ENCODE measurements at regions not wholly inside any gene's neighbourhood (a gene's known extent, or its start where the extent isn't known, plus 50 kb on each side); places are given as distances from the start of the nearest gene placed in this dataset.

DNA sequence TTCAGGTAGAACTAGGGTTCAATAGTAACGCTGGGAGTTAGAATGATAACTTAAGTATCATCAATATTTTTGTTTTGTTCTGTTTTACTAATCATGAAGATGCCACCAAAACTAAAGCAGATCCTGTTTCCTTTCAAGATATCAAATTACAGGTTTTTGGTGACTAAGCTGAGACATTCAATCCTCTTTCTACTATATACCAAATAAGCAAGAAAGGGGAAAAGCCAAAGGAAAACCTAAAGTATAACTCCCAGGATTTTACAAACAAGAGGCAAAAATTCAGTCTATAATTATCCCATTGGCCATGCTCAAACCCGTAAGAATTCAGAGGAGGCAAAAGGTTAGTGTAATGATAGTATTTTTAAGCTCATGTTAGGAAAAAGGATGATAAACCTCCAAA lies 175.2 kb upstream of the CCDC150 start:
- 75% methylated on average over 2 of the region's 2 CpGs for WGBS (ENCODE audit: low lambda C conversion rate, missing lambda C conversion rate)
- Histone ChIP-seq H3K9me3 (ENCODE audit: low read depth) (no peaks in the 10 kb centered on the region), H2AFZ (no peak overlapping the region), H3K36me3 (replicated peaks; ENCODE audit: insufficient read depth, low read depth) (no peaks in the 10 kb centered on the region), H3K4me3 (no peak overlapping the region), H4K20me1 (ENCODE audit: insufficient read depth, poor library complexity, severe bottlenecking) (no peaks in the 10 kb centered on the region), H3K4me2 (no peak overlapping the region), H3K27ac (no peak overlapping the region), H3K9me2 (replicated peaks; ENCODE audit: insufficient read depth) (no peaks in the 10 kb centered on the region), H3K4me1 (ENCODE audit: insufficient read depth) (no peaks in the 10 kb centered on the region), H3K79me2 (no peaks in the 10 kb centered on the region), H3K27me3 (peaks cover 3% of the 10 kb centered on the region)
- DNase-seq (ENCODE audit: low spot score): no peak
- TF ChIP-seq EZH2phosphoT487 (IDR thresholded peaks at IDR 0.05; ENCODE audit: low read depth, severe bottlenecking, unreplicated experiment) (no peak), EZH2 (IDR thresholded peaks at IDR 0.05; ENCODE audit: borderline replicate concordance) (no peak)
- TF ChIP-seq, protein P1, sequence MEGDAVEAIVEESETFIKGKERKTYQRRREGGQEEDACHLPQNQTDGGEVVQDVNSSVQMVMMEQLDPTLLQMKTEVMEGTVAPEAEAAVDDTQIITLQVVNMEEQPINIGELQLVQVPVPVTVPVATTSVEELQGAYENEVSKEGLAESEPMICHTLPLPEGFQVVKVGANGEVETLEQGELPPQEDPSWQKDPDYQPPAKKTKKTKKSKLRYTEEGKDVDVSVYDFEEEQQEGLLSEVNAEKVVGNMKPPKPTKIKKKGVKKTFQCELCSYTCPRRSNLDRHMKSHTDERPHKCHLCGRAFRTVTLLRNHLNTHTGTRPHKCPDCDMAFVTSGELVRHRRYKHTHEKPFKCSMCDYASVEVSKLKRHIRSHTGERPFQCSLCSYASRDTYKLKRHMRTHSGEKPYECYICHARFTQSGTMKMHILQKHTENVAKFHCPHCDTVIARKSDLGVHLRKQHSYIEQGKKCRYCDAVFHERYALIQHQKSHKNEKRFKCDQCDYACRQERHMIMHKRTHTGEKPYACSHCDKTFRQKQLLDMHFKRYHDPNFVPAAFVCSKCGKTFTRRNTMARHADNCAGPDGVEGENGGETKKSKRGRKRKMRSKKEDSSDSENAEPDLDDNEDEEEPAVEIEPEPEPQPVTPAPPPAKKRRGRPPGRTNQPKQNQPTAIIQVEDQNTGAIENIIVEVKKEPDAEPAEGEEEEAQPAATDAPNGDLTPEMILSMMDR (IDR thresholded peaks at IDR 0.05; ENCODE audit: poor library complexity): no peak

DNA sequence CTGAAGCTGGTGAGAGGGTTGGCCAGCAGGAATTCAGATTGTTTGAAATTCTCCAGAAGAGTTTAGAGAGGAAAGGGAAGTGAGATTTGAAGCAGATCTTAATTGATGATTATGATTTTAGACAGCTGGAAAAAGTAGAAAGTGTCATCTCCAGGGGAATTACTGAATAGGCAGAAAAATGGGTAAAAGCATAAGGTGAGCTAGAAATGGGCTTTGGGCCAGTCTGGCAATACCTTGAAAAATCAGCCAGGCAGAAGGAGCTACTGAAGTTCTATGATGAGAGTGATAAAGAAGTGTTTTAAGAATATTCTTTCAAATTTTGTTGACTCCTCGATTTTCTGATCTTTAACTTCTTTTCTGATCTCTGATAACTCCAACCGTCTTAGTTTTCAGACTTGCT lies 172.9 kb upstream of the CCDC150 start:
- Histone ChIP-seq H3K9me2 (replicated peaks; ENCODE audit: insufficient read depth) (no peaks in the 10 kb centered on the region), H2AFZ (no peak overlapping the region), H3K4me3 (no peak overlapping the region), H3K4me1 (ENCODE audit: insufficient read depth) (no peaks in the 10 kb centered on the region), H3K36me3 (replicated peaks; ENCODE audit: insufficient read depth, low read depth) (no peaks in the 10 kb centered on the region), H3K27me3 (peaks cover 3% of the 10 kb centered on the region), H3K4me2 (no peak overlapping the region), H3K9me3 (ENCODE audit: low read depth) (no peaks in the 10 kb centered on the region), H3K79me2 (no peaks in the 10 kb centered on the region), H4K20me1 (ENCODE audit: insufficient read depth, poor library complexity, severe bottlenecking) (no peaks in the 10 kb centered on the region), H3K27ac (no peak overlapping the region)
- 53% methylated on average over 2 of the region's 2 CpGs for WGBS (ENCODE audit: low lambda C conversion rate, missing lambda C conversion rate)
- DNase-seq (ENCODE audit: low spot score): no peak
- no peak for TF ChIP-seq EZH2phosphoT487 (IDR thresholded peaks at IDR 0.05; ENCODE audit: low read depth, severe bottlenecking, unreplicated experiment)
- TF ChIP-seq, protein P1 (IDR thresholded peaks at IDR 0.05; ENCODE audit: poor library complexity): no peak
- no peak for TF ChIP-seq EZH2 (IDR thresholded peaks at IDR 0.05; ENCODE audit: borderline replicate concordance)

DNA sequence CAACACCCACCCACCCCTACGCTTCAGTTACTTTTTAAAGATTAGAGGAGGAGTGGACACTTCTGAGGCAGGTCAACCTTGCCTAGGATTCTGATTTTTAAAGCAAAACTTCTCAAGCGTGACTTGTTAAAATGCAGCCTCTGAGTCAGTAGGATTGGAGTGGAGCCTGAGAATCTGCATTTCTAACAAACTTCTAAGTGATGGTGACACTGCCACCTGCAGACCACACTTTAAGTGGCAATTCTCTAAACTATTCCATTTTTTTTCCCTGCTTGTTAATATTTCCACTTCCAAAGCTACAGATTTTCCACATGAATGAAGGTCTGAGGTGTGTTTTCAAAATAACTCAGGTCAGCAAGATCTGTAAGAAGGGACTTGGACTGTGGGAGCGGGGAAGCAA lies 171.1 kb upstream of the CCDC150 start:
- no peak overlapping the region for H3K4me2 ChIP-seq
- 91% methylated on average over 3 of the region's 3 CpGs for WGBS (ENCODE audit: low lambda C conversion rate, missing lambda C conversion rate)
- H2AFZ ChIP-seq: no peak overlapping the region
- DNase-seq (ENCODE audit: low spot score): no peak
- TF ChIP-seq, protein P1 (IDR thresholded peaks at IDR 0.05; ENCODE audit: poor library complexity): peak; percentile 4
- no peak for TF ChIP-seq EZH2phosphoT487 (IDR thresholded peaks at IDR 0.05; ENCODE audit: low read depth, severe bottlenecking, unreplicated experiment)
- no peaks in the 10 kb centered on the region for H4K20me1 ChIP-seq (ENCODE audit: insufficient read depth, poor library complexity, severe bottlenecking)
- H3K4me3 ChIP-seq: no peak overlapping the region
- H3K27ac ChIP-seq: no peak overlapping the region
- H3K79me2 ChIP-seq: no peaks in the 10 kb centered on the region
- H3K27me3 ChIP-seq: peaks cover 3% of the 10 kb centered on the region
- no peaks in the 10 kb centered on the region for H3K36me3 ChIP-seq (replicated peaks; ENCODE audit: insufficient read depth, low read depth)
- H3K4me1 ChIP-seq (ENCODE audit: insufficient read depth): no peaks in the 10 kb centered on the region
- H3K9me2 ChIP-seq (replicated peaks; ENCODE audit: insufficient read depth): no peaks in the 10 kb centered on the region
- H3K9me3 ChIP-seq (ENCODE audit: low read depth): no peaks in the 10 kb centered on the region

DNA sequence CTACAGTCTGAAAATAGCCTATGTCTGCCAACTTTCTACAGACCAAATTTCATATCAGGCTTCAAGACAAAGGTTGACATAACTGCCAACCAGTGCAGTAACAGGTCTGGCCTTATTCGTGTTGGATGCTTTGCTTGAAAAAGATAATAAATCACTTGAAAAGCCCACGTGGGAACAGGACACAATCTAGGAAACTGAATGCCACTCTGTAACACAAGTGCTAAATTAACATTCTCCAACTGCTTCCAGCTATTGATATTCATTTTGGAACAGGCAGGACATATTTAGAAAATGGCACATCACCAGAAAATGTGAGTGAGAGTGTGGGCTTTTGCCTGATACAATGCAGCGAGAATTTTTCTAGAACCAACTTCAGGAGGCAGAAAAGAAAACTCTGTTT lies 165.9 kb upstream of the CCDC150 start:
- TF ChIP-seq, protein P1 (IDR thresholded peaks at IDR 0.05; ENCODE audit: poor library complexity): no peak
- no peak for TF ChIP-seq EZH2 (IDR thresholded peaks at IDR 0.05; ENCODE audit: borderline replicate concordance)
- no peak for TF ChIP-seq EZH2phosphoT487 (IDR thresholded peaks at IDR 0.05; ENCODE audit: low read depth, severe bottlenecking, unreplicated experiment)
- 68% methylated on average over 3 of the region's 3 CpGs for WGBS (ENCODE audit: low lambda C conversion rate, missing lambda C conversion rate)
- H3K79me2 ChIP-seq: no peaks in the 10 kb centered on the region

More for the DNA sequence above, 165.9 kb upstream of the CCDC150 start:
- Histone ChIP-seq H3K36me3 (replicated peaks; ENCODE audit: insufficient read depth, low read depth) (no peaks in the 10 kb centered on the region), H3K9me2 (replicated peaks; ENCODE audit: insufficient read depth) (no peaks in the 10 kb centered on the region), H3K27ac (no peak overlapping the region), H3K4me1 (ENCODE audit: insufficient read depth) (no peaks in the 10 kb centered on the region), H3K4me2 (no peak overlapping the region), H4K20me1 (ENCODE audit: insufficient read depth, poor library complexity, severe bottlenecking) (no peaks in the 10 kb centered on the region), H2AFZ (no peak overlapping the region), H3K9me3 (ENCODE audit: low read depth) (no peaks in the 10 kb centered on the region), H3K27me3 (no peaks in the 10 kb centered on the region), H3K4me3 (no peak overlapping the region)
- DNase-seq (ENCODE audit: low spot score): no peak

Data from hepatocyte (in vitro differentiated cells).